Stimulated activated CD4-positive, alpha-beta T cell treated with anti-CD3 and anti-CD28 coated beads, Interleukin-1b, Interleukin-23, amount 100 ng/mL, for 1 hour (primary cell): ENCODE measurements at regions not wholly inside any gene's neighbourhood (a gene's known extent, or its start where the extent isn't known, plus 50 kb on each side); places are given as distances from the start of the nearest gene placed in this dataset.
"Not testable (repeated sequence)": the region's sequence is repeated elsewhere in the genome, so short reads cannot be mapped to it uniquely, and the experiment has no call there.

Source experiments
- DNase-seq, 2 donors: peaks; one replicate each; pipeline ENCODE4 v3.0.0-alpha.2; 2020; ENCODE audit warnings: low read depth in 2 of 2

- no peak for DNase-seq
Measured at GRCh38 chr2:44051593-44052347, 56.0 kb upstream of the LRPPRC start.

- DNase-seq: no peak
Measured at GRCh38 chr2:44052584-44052983, 56.8 kb upstream of the LRPPRC start.

GRCh38 chr2:44053052-44053451 is 57.3 kb upstream of the LRPPRC start:
- no peak for DNase-seq

GRCh38 chr2:44053456-44053855 is 57.7 kb upstream of the LRPPRC start:
- DNase-seq: no peak

GRCh38 chr2:44055229-44055628 is 59.4 kb upstream of the LRPPRC start:
- no peak for DNase-seq

- no peak for DNase-seq
Measured at GRCh38 chr2:44055664-44056063, 59.9 kb upstream of the LRPPRC start.

- no peak for DNase-seq
Measured at GRCh38 chr2:44056947-44057346, 61.2 kb upstream of the LRPPRC start.

- DNase-seq: not testable (repeated sequence)
Measured at GRCh38 chr2:44060286-44060685, 64.5 kb upstream of the LRPPRC start.

- DNase-seq: no peak
Measured at GRCh38 chr2:44060990-44061389, 65.2 kb upstream of the LRPPRC start.

- DNase-seq: no peak
Measured at GRCh38 chr2:44061469-44061868, 65.7 kb upstream of the LRPPRC start.

GRCh38 chr2:44061876-44062275 is 66.1 kb upstream of the LRPPRC start:
- DNase-seq: no peak

GRCh38 chr2:44063033-44063432 is 67.2 kb upstream of the LRPPRC start:
- no peak for DNase-seq

GRCh38 chr2:44064281-44064680 is 68.5 kb upstream of the LRPPRC start:
- DNase-seq: not testable (repeated sequence)

- DNase-seq: not testable (repeated sequence)
Measured at GRCh38 chr2:44067012-44067790, 71.4 kb upstream of the LRPPRC start.

- DNase-seq: not testable (repeated sequence)
Measured at GRCh38 chr2:44067791-44068181, 72.0 kb upstream of the LRPPRC start.

GRCh38 chr2:44071454-44072046 is 75.8 kb upstream of the LRPPRC start:
- DNase-seq: no peak

GRCh38 chr2:44073667-44074066 is 77.9 kb upstream of the LRPPRC start:
- not testable (repeated sequence) for DNase-seq

- not testable (repeated sequence) for DNase-seq
Measured at GRCh38 chr2:44074795-44075194, 79.0 kb upstream of the LRPPRC start.

GRCh38 chr2:44075541-44075940 is 79.8 kb upstream of the LRPPRC start:
- DNase-seq: no peak

GRCh38 chr2:44077942-44078511 is 82.2 kb upstream of the LRPPRC start:
- DNase-seq: no peak

GRCh38 chr2:44079686-44080085 is 83.9 kb upstream of the LRPPRC start:
- no peak for DNase-seq

GRCh38 chr2:44083054-44083453 is 85.6 kb upstream of the PPM1B start:
- no peak for DNase-seq
